Fibroblast of lung (primary cell): ENCODE measurements at regions not wholly inside any gene's neighbourhood (a gene's known extent, or its start where the extent isn't known, plus 50 kb on each side); places are given as distances from the start of the nearest gene placed in this dataset.

ENCODE experiments used
- DNase-seq, 2 donors: peaks; one replicate each; pipeline versions ENCODE4 v3.0.0 to v3.0.0-alpha.2; 2010; ENCODE audit warnings: low read depth in 2 of 2
- H2AFZ ChIP-seq: 2 replicates; pipeline ENCODE4 v1.5.1; 2012; ENCODE audit warnings: low read length, control low read depth, inconsistent platforms
- H3K27ac ChIP-seq: 2 replicates; pipeline ENCODE4 v1.5.1; 2011; ENCODE audit warnings: low read length, control low read depth; ENCODE audit not compliant: insufficient read depth
- H3K27me3 ChIP-seq: 2 replicates; pipeline ENCODE4 v1.5.1; 2011; ENCODE audit warnings: mild to moderate bottlenecking, low read length; ENCODE audit not compliant: control insufficient read depth, insufficient read depth
- H3K36me3 ChIP-seq: 2 replicates; pipeline ENCODE4 v1.5.1; 2011; ENCODE audit warnings: low read length; ENCODE audit not compliant: control insufficient read depth, insufficient read depth
- H3K4me1 ChIP-seq: 2 replicates; pipeline ENCODE4 v1.5.1; 2011; ENCODE audit warnings: low read length; ENCODE audit not compliant: control insufficient read depth, insufficient read depth; ENCODE audit errors: extremely low read depth
- H3K4me2 ChIP-seq: 2 replicates; pipeline ENCODE4 v1.5.1; 2011; ENCODE audit warnings: low read length, control low read depth; ENCODE audit not compliant: insufficient read depth; ENCODE audit errors: extremely low read depth
- H3K4me3 ChIP-seq, 4 experiments: fragments of 200-600 bp in 1 of 4; sonication (generic) in 1 of 4; replicated peaks in 1 of 4; 2 replicates each; pipeline ENCODE4 v1.5.1; 2011 to 2016; ENCODE audit warnings: low read length in 4 of 4, low read depth in 3 of 4, mild to moderate bottlenecking in 3 of 4, control low read depth in 2 of 4, inconsistent platforms in 1 of 4, mixed read lengths in 1 of 4; ENCODE audit not compliant: insufficient read depth in 1 of 4; ENCODE audit errors: control extremely low read depth in 1 of 4
- H3K79me2 ChIP-seq: 2 replicates; pipeline ENCODE4 v1.5.1; 2012; ENCODE audit warnings: mild to moderate bottlenecking, low read length, inconsistent platforms; ENCODE audit not compliant: control insufficient read depth, insufficient read depth
- H3K9ac ChIP-seq: 2 replicates; pipeline ENCODE4 v1.5.1; 2011; ENCODE audit warnings: mild to moderate bottlenecking, low read length, control low read depth; ENCODE audit not compliant: insufficient read depth
- H3K9me3 ChIP-seq: 2 replicates; pipeline ENCODE4 v1.5.1; 2012; ENCODE audit warnings: low read depth, low read length; ENCODE audit not compliant: control insufficient read depth, insufficient read depth
- H4K20me1 ChIP-seq: 2 replicates; pipeline ENCODE4 v1.5.1; 2011; ENCODE audit warnings: low read length; ENCODE audit not compliant: control insufficient read depth, insufficient read depth; ENCODE audit errors: extremely low read depth
- CTCF ChIP-seq, 2 donors: IDR thresholded peaks in 1 of 2; conservative IDR thresholded peaks in 1 of 2; 1 replicate in 1 of 2; 2 replicates in 1 of 2; pipeline ENCODE4 v1.5.1; 2011 to 2012; ENCODE audit warnings: low read length in 2 of 2, control low read depth in 1 of 2, inconsistent platforms in 1 of 2, low read depth in 1 of 2, mild to moderate bottlenecking in 1 of 2
- EZH2 ChIP-seq: IDR thresholded peaks from 2 replicates; pipeline ENCODE4 v1.5.1; 2012; ENCODE audit warnings: low read length, control low read depth, mild to moderate bottlenecking; ENCODE audit errors: missing control alignments

- Histone ChIP-seq H3K36me3 (no peaks in the 10 kb centered on the region), H3K4me3 (no peak overlapping the region), H3K4me1 (no peaks in the 10 kb centered on the region), H3K79me2 (no peaks in the 10 kb centered on the region), H3K27me3 (no peaks in the 10 kb centered on the region), H3K9me3 (peaks cover 5% of the 10 kb centered on the region), H3K9ac (no peak overlapping the region), H2AFZ (no peak overlapping the region), H3K27ac (no peak overlapping the region), H3K4me2 (no peak overlapping the region), H4K20me1 (no peaks in the 10 kb centered on the region)
- TF ChIP-seq EZH2 (no peak), CTCF (conservative IDR thresholded peaks at IDR 0.05 in 1 of 2, IDR thresholded peaks at IDR 0.05 in 1 of 2; ENCODE audit: low read depth in 1 of 2, low read length in 2 of 2) (no peak)
- no peak for DNase-seq
Measured at GRCh38 chr20:63064745-63065711, 58.3 kb upstream of the BHLHE23 start.

- Histone ChIP-seq H3K4me3 (no peak overlapping the region), H4K20me1 (no peaks in the 10 kb centered on the region), H3K4me2 (no peak overlapping the region), H3K79me2 (no peaks in the 10 kb centered on the region), H2AFZ (no peak overlapping the region), H3K27me3 (no peaks in the 10 kb centered on the region), H3K27ac (no peak overlapping the region), H3K36me3 (no peaks in the 10 kb centered on the region), H3K4me1 (no peaks in the 10 kb centered on the region), H3K9ac (no peak overlapping the region), H3K9me3 (peaks cover 5% of the 10 kb centered on the region)
- no peak for TF ChIP-seq CTCF (conservative IDR thresholded peaks at IDR 0.05 in 1 of 2, IDR thresholded peaks at IDR 0.05 in 1 of 2; ENCODE audit: low read depth in 1 of 2, low read length in 2 of 2)
- no peak for TF ChIP-seq EZH2
- no peak for DNase-seq
Measured at GRCh38 chr20:63064310-63064709, 57.5 kb upstream of the BHLHE23 start.

GRCh38 chr20:63062188-63063140 lies 55.7 kb upstream of the BHLHE23 start:
- no peak overlapping the region for H3K27ac ChIP-seq
- H3K4me1 ChIP-seq, result no peaks in the 10 kb centered on the region
- H2AFZ ChIP-seq, result no peak overlapping the region
- TF ChIP-seq CTCF (conservative IDR thresholded peaks at IDR 0.05 in 1 of 2, IDR thresholded peaks at IDR 0.05 in 1 of 2; ENCODE audit: low read depth in 1 of 2, low read length in 2 of 2) (no peak), EZH2 (no peak)
- no peaks in the 10 kb centered on the region for H3K36me3 ChIP-seq
- H3K4me2 ChIP-seq, result no peak overlapping the region
- no peaks in the 10 kb centered on the region for H3K27me3 ChIP-seq
- DNase-seq, result no peak
- H3K9me3 ChIP-seq, result peaks cover 5% of the 10 kb centered on the region
- H3K79me2 ChIP-seq, result no peaks in the 10 kb centered on the region
- no peak overlapping the region for H3K4me3 ChIP-seq
- H4K20me1 ChIP-seq, result no peaks in the 10 kb centered on the region
- H3K9ac ChIP-seq, result no peak overlapping the region
